ENCODE measurements at regions not wholly inside any gene's neighbourhood (a gene's known extent, or its start where the extent isn't known, plus 50 kb on each side); places are given as distances from the start of the nearest gene placed in this dataset.
"Not testable (repeated sequence)": the region's sequence is repeated elsewhere in the genome, so short reads cannot be mapped to it uniquely, and the experiment has no call there.

DNA sequence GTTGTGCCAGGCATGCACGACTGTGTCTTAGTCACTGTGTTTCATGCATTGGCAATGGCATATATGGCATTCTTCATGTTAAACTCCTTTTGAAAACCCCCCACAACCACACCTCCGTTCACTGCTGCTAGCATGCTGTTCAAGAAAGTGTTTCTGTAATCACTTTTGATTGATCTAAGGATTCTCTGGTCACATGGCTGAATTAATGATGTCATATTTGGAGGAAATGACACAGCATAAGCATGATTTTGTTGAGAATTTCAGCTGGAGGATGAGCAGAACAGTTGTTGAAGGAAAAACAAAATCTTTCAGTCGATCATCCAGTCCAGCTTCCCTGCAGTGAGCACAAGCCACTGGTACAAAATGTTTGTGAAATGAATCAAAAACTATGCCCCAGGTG, 203.5 kb upstream of the ECI2 start:
- peaks cover 2% of the 10 kb centered on the region for H3K9me3 ChIP-seq (ENCODE audit: insufficient read depth, low read depth, low read length)
- H3K27me3 ChIP-seq (ENCODE audit: insufficient read depth, low read length): no peaks in the 10 kb centered on the region
- no CpG with 5 or more reads among the region's 3 CpGs for WGBS (ENCODE audit: extremely low coverage, insufficient coverage, insufficient read length)
- H3K23ac ChIP-seq (ENCODE audit: low read length): no peak overlapping the region
- H3K27ac ChIP-seq (ENCODE audit: low read depth, low read length): no peak overlapping the region
- H3K4me3 ChIP-seq (ENCODE audit: low read depth, low read length): no peak overlapping the region
- H2BK120ac ChIP-seq (ENCODE audit: insufficient read depth, low read length, poor library complexity): no peak overlapping the region
- no peak for DNase-seq
- no peak overlapping the region for H3K4ac ChIP-seq (ENCODE audit: low read depth, low read length)
- no peak overlapping the region for H3K18ac ChIP-seq (ENCODE audit: low read length)
- H4K12ac ChIP-seq (ENCODE audit: low read depth, low read length): no peak overlapping the region
- no peak overlapping the region for H4K91ac ChIP-seq (ENCODE audit: low read depth, low read length)
- no peak overlapping the region for H3K4me2 ChIP-seq (ENCODE audit: low read length)
- no peaks in the 10 kb centered on the region for H3K79me2 ChIP-seq (ENCODE audit: control insufficient read depth, insufficient read depth, low read length, poor library complexity)
- H2AFZ ChIP-seq (ENCODE audit: insufficient read depth, low read length, poor library complexity): no peak overlapping the region
- H3K79me1 ChIP-seq (ENCODE audit: low read length): peaks cover 14% of the 10 kb centered on the region
- no peak overlapping the region for H2BK12ac ChIP-seq (ENCODE audit: low read length)
- H2BK5ac ChIP-seq (ENCODE audit: low read depth, low read length, poor library complexity): no peak overlapping the region
- peaks cover 1 to 2% of the 10 kb centered on the region in 2 experiments for H3K36me3 ChIP-seq (ENCODE audit: control insufficient read depth in 1 of 2, insufficient read depth in 2 of 2, low read length in 2 of 2)
- H4K8ac ChIP-seq (ENCODE audit: low read depth, low read length): no peak overlapping the region
- peaks cover 0 to 6% of the 10 kb centered on the region in 2 experiments for H3K4me1 ChIP-seq (ENCODE audit: control insufficient read depth in 1 of 2, insufficient read depth in 2 of 2, low read length in 2 of 2)
- H3K9ac ChIP-seq (ENCODE audit: low read length): no peak overlapping the region
- no peak overlapping the region for H2AK5ac ChIP-seq (ENCODE audit: low read length)
- no peak overlapping the region for H3K14ac ChIP-seq (ENCODE audit: low read length)

DNA sequence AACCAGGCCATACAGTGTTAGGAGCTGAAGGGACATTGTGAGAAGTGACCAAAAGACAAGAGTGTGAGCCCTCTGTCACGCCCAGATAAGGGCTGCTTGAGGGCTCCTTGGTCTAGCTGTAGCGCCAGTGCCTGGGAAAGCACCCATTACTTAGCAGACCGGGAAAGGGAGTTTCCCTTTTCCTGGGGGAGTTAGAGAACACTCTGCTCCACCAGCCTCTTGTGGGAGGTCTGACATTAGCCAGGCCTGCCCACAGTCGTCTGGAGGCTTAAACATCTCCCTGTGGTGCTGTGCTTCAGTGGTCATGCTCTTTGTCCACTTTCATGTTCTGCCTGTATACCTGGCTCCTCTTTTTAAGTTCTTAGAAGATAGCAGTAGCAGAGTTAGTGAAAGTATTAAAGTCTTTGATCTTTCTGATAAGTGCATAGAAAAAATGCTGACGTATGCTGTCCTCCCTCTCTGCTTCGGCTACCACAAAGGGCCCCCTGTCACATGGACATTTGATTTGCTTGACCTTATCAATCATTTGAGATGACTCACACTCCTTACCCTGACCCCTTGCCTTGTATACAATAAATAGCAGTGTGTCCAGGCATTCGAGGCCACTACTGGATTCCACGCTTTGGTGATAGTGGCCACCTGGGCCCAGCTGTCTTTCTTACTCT, 201.5 kb upstream of the ECI2 start:
- no peak overlapping the region for H3K23ac ChIP-seq (ENCODE audit: low read length)
- H3K9me3 ChIP-seq (ENCODE audit: insufficient read depth, low read depth, low read length): peaks cover 2% of the 10 kb centered on the region
- no peak overlapping the region for H3K9ac ChIP-seq (ENCODE audit: low read length)
- H2AFZ ChIP-seq (ENCODE audit: insufficient read depth, low read length, poor library complexity): peak overlapping the region; percentile 32
- no peak overlapping the region for H2AK5ac ChIP-seq (ENCODE audit: low read length)
- H4K8ac ChIP-seq (ENCODE audit: low read depth, low read length): no peak overlapping the region
- no peak overlapping the region for H3K4me2 ChIP-seq (ENCODE audit: low read length)
- no peaks in the 10 kb centered on the region for H3K27me3 ChIP-seq (ENCODE audit: insufficient read depth, low read length)
- no peak overlapping the region for H4K12ac ChIP-seq (ENCODE audit: low read depth, low read length)
- no CpG with 5 or more reads among the region's 8 CpGs for WGBS (ENCODE audit: extremely low coverage, insufficient coverage, insufficient read length)
- no peak overlapping the region for H3K4me3 ChIP-seq (ENCODE audit: low read depth, low read length)
- H3K36me3 ChIP-seq (ENCODE audit: control insufficient read depth in 1 of 2, insufficient read depth in 2 of 2, low read length in 2 of 2): peaks cover 0 to 2% of the 10 kb centered on the region in 2 experiments
- H3K27ac ChIP-seq (ENCODE audit: low read depth, low read length): peak overlapping the region; percentile 91
- H3K18ac ChIP-seq (ENCODE audit: low read length): no peak overlapping the region
- H3K4ac ChIP-seq (ENCODE audit: low read depth, low read length): no peak overlapping the region
- H2BK5ac ChIP-seq (ENCODE audit: low read depth, low read length, poor library complexity): peak overlapping the region; percentile 86
- peaks cover 0 to 4% of the 10 kb centered on the region in 2 experiments for H3K4me1 ChIP-seq (ENCODE audit: control insufficient read depth in 1 of 2, insufficient read depth in 2 of 2, low read length in 2 of 2)
- peak in 1 of 2 donors; percentile 37 for DNase-seq
- no peaks in the 10 kb centered on the region for H3K79me2 ChIP-seq (ENCODE audit: control insufficient read depth, insufficient read depth, low read length, poor library complexity)
- peak overlapping the region; percentile 55 for H2BK120ac ChIP-seq (ENCODE audit: insufficient read depth, low read length, poor library complexity)
- H3K14ac ChIP-seq (ENCODE audit: low read length): no peak overlapping the region
- H4K91ac ChIP-seq (ENCODE audit: low read depth, low read length): peak overlapping the region; percentile 94
- H3K79me1 ChIP-seq (ENCODE audit: low read length): peaks cover 14% of the 10 kb centered on the region
- peak overlapping the region; percentile 90 for H2BK12ac ChIP-seq (ENCODE audit: low read length)

DNA sequence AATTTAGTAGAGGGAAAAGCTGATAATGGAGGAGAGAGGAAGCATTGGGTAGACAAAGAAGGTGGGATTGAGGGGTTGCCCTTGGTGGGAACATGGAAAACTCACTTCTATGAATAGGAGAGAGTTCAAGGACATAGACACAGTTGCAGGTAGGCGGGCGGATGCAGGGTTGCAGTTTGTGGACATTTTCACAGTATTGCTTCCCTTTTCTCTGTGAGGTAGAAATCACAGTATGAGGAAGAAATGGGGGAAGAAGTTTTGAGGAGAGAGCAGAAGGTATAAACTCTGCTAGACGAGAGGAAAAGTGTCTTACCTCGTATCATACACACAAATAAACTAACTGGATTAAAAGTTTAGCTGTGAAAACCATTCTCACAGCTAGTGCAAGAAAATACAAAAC, 200.7 kb upstream of the ECI2 start:
- Histone ChIP-seq H3K27ac (ENCODE audit: low read depth, low read length) (peak overlapping the region; percentile 91), H3K27me3 (ENCODE audit: insufficient read depth, low read length) (no peaks in the 10 kb centered on the region), H2BK5ac (ENCODE audit: low read depth, low read length, poor library complexity) (peak overlapping the region; percentile 1), H4K12ac (ENCODE audit: low read depth, low read length) (no peak overlapping the region), H4K8ac (ENCODE audit: low read depth, low read length) (no peak overlapping the region), H2AK5ac (ENCODE audit: low read length) (no peak overlapping the region), H3K4me2 (ENCODE audit: low read length) (no peak overlapping the region), H3K4me3 (ENCODE audit: low read depth, low read length) (no peak overlapping the region), H3K9me3 (ENCODE audit: insufficient read depth, low read depth, low read length) (peaks cover 2% of the 10 kb centered on the region), H2AFZ (ENCODE audit: insufficient read depth, low read length, poor library complexity) (no peak overlapping the region), H3K36me3 (ENCODE audit: control insufficient read depth in 1 of 2, insufficient read depth in 2 of 2, low read length in 2 of 2) (peaks cover 0 to 2% of the 10 kb centered on the region in 2 experiments), H2BK120ac (ENCODE audit: insufficient read depth, low read length, poor library complexity) (peak overlapping the region; percentile 12), H3K79me2 (ENCODE audit: control insufficient read depth, insufficient read depth, low read length, poor library complexity) (no peaks in the 10 kb centered on the region), H4K91ac (ENCODE audit: low read depth, low read length) (peak overlapping the region; percentile 13), H3K18ac (ENCODE audit: low read length) (no peak overlapping the region), H3K23ac (ENCODE audit: low read length) (no peak overlapping the region), H3K9ac (ENCODE audit: low read length) (no peak overlapping the region), H3K14ac (ENCODE audit: low read length) (no peak overlapping the region), H3K4me1 (ENCODE audit: control insufficient read depth in 1 of 2, insufficient read depth in 2 of 2, low read length in 2 of 2) (peaks cover 0 to 4% of the 10 kb centered on the region in 2 experiments), H2BK12ac (ENCODE audit: low read length) (no peak overlapping the region), H3K4ac (ENCODE audit: low read depth, low read length) (no peak overlapping the region), H3K79me1 (ENCODE audit: low read length) (peaks cover 14% of the 10 kb centered on the region)
- no CpG with 5 or more reads among the region's 4 CpGs for WGBS (ENCODE audit: extremely low coverage, insufficient coverage, insufficient read length)
- no peak for DNase-seq

DNA sequence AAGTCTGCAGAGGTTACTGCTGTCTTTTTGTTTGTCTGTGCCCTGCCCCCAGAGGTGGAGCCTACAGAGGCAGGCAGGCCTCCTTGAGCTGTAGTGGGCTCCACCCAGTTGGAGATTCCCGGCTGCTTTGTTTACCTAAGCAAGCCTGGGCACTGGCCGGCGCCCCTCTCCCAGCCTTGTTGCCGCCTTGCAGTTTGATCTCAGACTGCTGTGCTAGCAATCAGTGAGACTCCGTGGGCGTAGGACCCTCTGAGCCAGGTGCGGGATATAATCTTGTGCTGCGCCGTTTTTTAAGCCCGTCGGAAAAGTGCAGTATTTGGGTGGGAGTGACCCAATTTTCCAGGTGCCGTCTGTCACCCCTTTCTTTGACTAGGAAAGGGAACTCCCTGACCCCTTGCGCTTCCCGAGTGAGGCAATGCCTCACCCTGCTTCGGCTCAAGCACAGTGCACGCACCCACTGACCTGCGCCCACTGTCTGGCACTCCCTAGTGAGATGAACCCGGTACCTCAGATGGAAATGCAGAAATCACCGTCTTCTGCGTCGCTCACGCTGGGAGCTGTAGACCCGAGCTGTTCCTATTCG, 198.9 kb upstream of the ECI2 start:
- not testable (repeated sequence) for H3K27me3 ChIP-seq (ENCODE audit: insufficient read depth, low read length); H3K79me2 ChIP-seq (ENCODE audit: control insufficient read depth, insufficient read depth, low read length, poor library complexity); H3K9ac ChIP-seq (ENCODE audit: low read length); H4K12ac ChIP-seq (ENCODE audit: low read depth, low read length); H2BK5ac ChIP-seq (ENCODE audit: low read depth, low read length, poor library complexity); H3K4me1 ChIP-seq (ENCODE audit: control insufficient read depth in 1 of 2, insufficient read depth in 2 of 2, low read length in 2 of 2); H3K4me2 ChIP-seq (ENCODE audit: low read length); H4K8ac ChIP-seq (ENCODE audit: low read depth, low read length); H3K4ac ChIP-seq (ENCODE audit: low read depth, low read length); H3K9me3 ChIP-seq (ENCODE audit: insufficient read depth, low read depth, low read length); H3K18ac ChIP-seq (ENCODE audit: low read length); H3K4me3 ChIP-seq (ENCODE audit: low read depth, low read length); H2BK12ac ChIP-seq (ENCODE audit: low read length); H3K36me3 ChIP-seq (ENCODE audit: control insufficient read depth in 1 of 2, insufficient read depth in 2 of 2, low read length in 2 of 2); H2AFZ ChIP-seq (ENCODE audit: insufficient read depth, low read length, poor library complexity); H3K27ac ChIP-seq (ENCODE audit: low read depth, low read length); H3K23ac ChIP-seq (ENCODE audit: low read length)
- WGBS (ENCODE audit: extremely low coverage, insufficient coverage, insufficient read length): no CpG with 5 or more reads among the region's 24 CpGs
- H3K79me1 ChIP-seq (ENCODE audit: low read length): peaks cover 12% of the 10 kb centered on the region
- peak overlapping the region; percentile 46 for H2AK5ac ChIP-seq (ENCODE audit: low read length)
- peak overlapping the region; percentile 22 for H2BK120ac ChIP-seq (ENCODE audit: insufficient read depth, low read length, poor library complexity)
- H3K14ac ChIP-seq (ENCODE audit: low read length): peak overlapping the region; percentile 37
- peak in 1 of 2 donors; percentile 26 for DNase-seq
- H4K91ac ChIP-seq (ENCODE audit: low read depth, low read length): peak overlapping the region; percentile 37
